Loucy (cell line): ENCODE measurements at regions not wholly inside any gene's neighbourhood (a gene's known extent, or its start where the extent isn't known, plus 50 kb on each side); places are given as distances from the start of the nearest gene placed in this dataset.

Experiments
- CTCF ChIP-seq: fragments of 200-600 bp; sonication (generic); conservative IDR thresholded peaks from 2 replicates; pipeline ENCODE4 v1.5.1; 2014; ENCODE audit warnings: mild to moderate bottlenecking, antibody characterized with exemption, low read length
- EZH2phosphoT487 ChIP-seq: fragments of 200-600 bp; IDR thresholded peaks from 2 replicates; pipeline ENCODE4 v1.6.1; 2018; ENCODE audit warnings: antibody characterized with exemption, mild to moderate bottlenecking, moderate library complexity, borderline replicate concordance

DNA sequence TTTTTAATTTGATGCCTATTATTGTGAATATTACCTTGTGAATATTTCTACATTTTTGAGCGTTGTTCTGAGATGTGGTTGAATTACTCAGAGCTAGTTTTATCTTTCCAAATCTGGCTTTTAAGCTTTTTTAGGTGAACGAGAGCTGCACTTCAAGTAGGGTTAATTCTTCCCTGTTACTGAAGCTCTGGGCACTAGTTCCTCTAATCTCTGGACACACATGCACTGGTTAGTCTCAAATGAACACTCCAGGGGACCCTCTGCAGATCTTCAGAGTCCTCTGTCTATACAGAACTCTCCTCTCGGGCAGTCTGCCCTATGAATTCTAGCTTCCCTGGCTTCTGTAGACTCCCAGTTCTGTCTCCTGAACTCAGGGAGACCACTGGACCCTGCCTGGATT is 237.5 kb upstream of the TBC1D5 start:
- TF ChIP-seq CTCF = no peak
- TF ChIP-seq EZH2phosphoT487 = no peak
